Hepatic stellate cell (primary cell): ENCODE measurements at regions not wholly inside any gene's neighbourhood (a gene's known extent, or its start where the extent isn't known, plus 50 kb on each side); places are given as distances from the start of the nearest gene placed in this dataset.

Experiments
- DNase-seq: peaks from one replicate; pipeline ENCODE4 v3.0.0; 2011; ENCODE audit warnings: low spot score

- DNase-seq: no peak
Observed at GRCh38 chr9:119020284-119020683, 349.0 kb downstream of the BRINP1 start.

- DNase-seq: no peak
Observed at GRCh38 chr9:119020730-119021333, 348.4 kb downstream of the BRINP1 start.

DNA sequence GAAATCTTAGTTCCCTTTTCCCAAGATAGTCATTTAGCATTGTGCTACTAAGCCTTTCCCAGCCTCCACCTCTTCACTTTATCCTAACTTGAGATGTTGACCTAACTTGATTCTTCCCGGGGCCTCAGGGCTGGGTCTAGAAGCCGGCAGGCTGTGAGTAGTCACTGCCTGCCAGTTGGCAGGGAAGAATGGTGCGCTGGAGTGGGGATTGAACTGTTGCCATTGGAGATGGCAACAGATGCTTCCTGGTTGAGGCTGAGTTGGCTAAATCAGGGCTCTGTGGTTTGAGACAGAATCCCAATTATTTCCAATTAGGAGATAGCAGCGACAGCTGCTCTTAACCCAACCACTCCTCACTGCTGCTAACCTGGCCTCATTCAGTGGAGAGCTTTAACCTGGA lies 343.1 kb downstream of the BRINP1 start:
- DNase-seq: no peak

DNA sequence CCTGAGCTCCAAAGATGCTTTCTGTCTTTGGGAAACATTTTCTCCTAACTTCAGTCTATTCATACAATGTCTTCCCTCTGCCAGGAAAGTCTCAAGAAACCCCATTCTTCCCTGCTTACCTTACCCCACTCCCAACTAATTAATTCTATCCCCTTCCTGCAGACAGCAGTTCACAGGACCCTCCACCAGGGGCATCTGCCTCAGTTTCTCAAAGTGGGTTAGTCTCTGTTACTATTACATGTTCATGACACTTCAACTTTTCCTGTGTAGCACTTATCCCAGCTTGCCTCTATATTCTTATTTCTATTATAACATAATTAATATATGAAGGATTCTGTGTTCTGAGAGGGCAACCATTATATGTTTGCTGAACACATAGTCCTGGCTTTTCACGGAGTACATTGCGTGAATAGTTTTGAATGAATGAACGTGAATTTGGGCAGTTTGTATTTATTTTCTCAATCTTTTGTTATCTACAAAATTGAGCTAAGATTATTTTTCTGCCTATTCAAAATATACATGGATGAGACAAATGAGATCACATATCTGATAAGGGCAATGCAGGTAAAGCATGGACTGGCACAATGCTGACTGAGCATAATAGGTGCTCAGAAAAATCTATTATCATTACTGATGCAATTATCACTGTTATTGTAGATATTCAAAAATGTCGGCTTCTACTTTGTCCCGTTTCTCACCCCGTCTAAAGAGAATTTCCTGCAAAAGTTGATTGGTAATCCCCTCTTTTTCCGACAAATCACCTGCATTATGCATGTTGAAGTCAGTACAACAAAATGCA lies 341.1 kb downstream of the BRINP1 start:
- DNase-seq: no peak

DNA sequence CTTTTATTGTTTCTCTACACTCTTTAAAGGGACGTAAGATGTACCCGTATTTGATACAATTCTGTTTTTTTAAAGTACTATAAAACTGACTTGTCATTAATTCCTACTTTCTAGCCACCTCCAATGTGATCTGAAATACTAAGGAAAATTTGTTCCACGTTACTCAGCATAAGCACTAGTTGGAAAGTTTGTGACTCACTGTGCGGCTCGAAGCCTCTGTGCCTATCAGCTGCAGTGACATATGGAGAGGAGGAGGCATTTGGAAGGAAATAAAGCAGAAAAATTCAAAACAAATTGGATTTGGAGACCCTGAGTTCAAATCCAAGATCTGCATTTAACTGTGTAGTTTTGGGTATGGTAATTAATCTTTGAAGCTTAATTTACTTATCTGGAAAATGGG lies 339.3 kb downstream of the BRINP1 start:
- no peak for DNase-seq

DNA sequence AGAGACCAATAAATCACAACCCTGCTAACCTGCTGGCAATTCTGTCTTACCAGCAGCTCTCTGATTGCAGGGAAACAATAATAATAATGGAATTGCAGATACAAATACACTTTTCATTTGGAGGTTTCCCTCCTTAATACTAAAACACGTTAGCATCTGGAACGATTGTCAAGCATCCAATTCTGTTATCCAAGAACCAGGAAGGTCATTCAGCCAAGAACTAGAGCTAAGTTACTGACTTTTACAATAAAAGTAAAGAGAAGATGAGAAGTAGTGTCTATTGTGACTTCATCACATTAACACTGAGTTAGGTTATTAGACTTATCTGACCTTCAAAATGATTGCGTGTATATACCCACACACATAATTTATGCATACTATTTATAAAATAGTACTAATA lies 335.6 kb downstream of the BRINP1 start:
- no peak for DNase-seq

DNA sequence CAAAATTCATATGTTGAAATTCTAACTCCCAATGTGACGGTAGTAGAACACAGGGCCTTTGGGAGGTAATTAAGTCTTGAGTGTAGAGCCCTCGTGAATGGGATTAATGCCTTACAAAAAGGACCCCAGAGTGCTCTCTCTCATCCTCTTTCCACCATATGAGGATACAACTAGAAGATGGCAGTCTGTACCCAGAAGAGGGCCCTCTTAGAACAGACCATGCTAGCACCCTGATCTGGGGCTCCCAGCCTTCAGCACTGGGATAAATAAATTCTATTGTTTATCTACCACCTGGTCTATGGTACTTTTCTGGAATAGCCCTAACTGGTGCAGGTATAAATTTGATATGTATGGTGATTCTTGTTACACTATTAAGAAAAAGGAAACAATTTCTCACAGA lies 332.3 kb downstream of the BRINP1 start:
- no peak for DNase-seq

DNA sequence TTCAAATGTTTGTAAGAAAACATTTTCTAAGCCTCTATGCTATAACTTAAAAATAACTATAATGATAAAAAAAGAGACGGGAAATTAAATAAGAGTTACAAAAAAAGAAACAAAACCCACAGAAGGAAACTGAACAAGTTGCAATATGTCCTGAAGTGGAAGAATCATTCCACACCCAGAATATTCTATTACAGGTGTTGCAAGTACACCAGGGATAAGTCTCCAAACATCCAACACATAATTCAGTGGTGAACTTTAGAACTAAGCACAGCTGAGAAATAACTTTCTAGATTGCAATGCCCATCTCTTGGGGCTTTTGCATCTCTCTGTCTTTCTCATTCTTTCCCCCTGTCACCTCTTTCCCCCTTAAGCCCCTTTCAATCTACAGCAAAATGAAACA lies 325.2 kb downstream of the BRINP1 start:
- DNase-seq: no peak

GRCh38 chr9:119044806-119045205 lies 324.4 kb downstream of the BRINP1 start:
- DNase-seq: no peak

GRCh38 chr9:119047513-119048307 lies 321.5 kb downstream of the BRINP1 start:
- no peak for DNase-seq

DNA sequence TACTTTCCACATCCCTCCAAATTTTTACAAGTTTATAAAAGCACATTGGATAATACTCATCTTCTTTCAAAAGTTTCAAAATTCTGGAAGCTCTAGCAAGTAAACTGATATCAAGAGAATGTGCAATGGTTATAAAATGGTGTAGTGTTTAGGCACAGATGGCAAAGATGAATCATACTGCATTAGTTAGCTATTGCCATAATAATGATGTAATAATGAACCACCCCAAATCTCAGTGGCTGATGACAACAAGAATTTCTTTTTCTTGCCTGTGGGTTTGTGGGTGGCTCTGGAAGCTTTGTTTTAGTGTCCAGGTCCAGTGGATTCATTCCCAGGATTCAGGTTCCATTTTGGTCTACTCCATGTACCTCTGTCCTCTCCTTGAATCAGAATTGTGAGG lies 319.0 kb downstream of the BRINP1 start:
- DNase-seq: no peak

DNA sequence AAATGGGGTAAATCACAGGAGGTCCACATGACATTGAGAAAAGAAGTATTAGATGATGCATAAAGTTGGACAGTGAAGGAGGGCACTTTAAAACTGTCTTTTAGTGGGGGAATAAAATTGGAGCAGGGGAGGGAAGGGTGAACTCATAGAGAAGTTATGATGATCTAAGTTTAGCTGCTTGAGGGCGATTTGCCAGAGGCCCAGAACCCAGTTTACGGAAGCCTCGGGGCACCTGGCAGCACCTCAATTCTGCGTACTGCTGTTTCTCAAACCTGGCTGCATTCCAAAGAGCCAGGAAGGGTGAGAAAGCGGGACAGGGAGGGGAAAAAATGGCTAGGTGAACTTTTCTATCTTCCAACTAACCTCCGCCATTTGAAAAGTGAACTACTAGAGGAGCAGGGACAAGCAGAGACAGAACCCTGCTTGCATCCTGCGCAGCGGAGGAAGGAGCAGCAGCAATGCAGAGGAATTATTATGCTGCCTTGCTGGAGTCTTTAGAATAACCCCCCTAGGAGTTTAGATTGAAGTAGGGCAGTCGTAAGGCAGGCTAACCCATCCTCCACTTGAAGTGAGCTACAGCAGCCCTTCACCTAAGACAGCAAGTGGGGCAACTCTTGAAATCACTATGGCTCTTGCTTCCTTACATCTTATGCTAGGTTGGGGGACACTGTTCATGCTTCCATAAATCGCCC lies 316.8 kb downstream of the BRINP1 start:
- DNase-seq: no peak

DNA sequence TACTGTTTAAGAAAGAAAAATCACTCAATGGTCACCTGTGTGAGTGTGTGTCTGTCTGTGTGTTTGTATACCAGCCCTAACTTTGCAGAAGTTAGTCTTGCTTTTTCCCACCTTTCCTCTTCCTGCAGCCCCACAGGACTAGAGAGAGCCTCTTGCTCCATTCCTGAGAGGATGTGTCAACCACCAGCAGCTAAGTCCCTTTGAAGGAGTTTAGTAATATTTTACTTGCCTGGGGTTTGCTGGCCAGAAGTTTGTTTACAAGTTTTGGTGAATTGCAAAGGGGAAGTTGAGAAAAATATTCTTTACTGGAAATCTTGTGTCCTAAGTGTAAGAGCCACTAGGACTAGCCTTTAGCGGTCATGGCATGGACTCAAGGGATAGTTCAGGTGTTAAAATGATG lies 316.2 kb downstream of the BRINP1 start:
- DNase-seq: no peak

GRCh38 chr9:119060629-119061385 lies 308.4 kb downstream of the BRINP1 start:
- DNase-seq: no peak

- no peak for DNase-seq
Observed at GRCh38 chr9:119071636-119072035, 297.6 kb downstream of the BRINP1 start.

DNA sequence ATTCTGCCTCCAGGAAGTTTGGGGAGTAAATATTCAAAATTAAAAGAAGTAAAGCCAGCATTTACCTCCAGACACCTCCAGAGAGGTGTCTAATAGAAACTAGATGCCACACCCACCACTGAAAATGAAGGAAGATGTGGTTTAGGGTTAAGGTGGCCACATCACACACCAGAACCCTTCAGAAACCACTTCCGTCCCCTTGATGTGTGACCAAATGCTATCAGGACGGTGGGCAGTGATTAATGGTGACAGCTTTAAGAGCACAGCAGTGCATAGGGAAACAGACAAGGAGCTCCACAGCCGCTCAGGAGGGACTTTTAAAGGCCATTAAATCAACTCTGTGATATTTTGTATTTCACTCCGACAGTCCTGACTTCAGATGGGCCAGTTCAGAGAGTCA lies 295.2 kb downstream of the BRINP1 start:
- DNase-seq: no peak

GRCh38 chr9:119078015-119078414 lies 291.2 kb downstream of the BRINP1 start:
- DNase-seq: no peak

- DNase-seq: no peak
Observed at GRCh38 chr9:119083673-119084072, 285.6 kb downstream of the BRINP1 start.

GRCh38 chr9:119086590-119086989 lies 282.6 kb downstream of the BRINP1 start:
- DNase-seq: no peak

DNA sequence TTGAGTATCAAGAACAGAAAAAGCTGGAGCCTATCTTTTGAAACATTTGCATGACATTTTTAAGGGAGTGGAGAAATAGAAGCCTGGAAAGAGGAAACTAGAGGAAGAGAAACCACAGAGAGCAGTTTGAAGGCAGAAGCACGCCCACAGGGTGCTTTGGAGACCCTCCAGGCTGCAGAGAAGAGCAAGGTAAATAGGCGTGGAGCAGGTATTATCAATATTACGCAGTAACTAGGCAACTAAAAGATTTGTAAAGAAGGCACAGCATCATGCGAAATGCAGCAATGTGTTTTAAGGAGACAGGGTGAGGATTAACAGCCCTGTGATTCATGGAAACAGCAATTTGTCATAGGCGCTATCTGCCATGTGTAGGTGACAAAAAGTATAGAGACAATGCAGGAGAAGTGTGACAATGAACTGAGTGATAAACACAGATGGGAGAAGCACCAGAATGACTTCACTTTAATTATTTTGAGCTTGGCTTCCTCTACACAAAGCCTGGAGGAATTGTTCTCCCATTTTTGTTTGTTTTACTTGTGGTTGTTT lies 281.2 kb downstream of the BRINP1 start:
- no peak for DNase-seq

DNA sequence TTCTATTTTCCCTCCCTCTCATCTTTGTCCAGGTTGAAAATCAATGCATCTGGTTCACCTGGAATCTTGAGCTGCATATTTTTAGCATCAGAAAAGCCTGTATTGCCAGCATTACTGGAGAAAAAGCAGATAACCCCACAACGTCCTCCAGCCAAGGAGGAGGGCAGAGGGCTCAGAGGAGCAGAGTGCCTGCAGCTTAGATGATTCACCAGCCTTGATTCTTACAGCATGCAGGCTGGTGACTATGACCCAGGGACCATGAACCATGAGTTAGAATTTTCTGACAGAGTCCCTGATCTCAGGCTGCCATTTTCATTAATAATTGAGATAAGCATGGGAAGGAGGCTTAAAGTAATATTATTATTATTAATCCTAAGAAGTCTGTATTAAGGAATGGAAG lies 278.2 kb downstream of the BRINP1 start:
- no peak for DNase-seq
